Stimulated activated CD8-positive, alpha-beta memory T cell treated with anti-CD3 and anti-CD28 coated beads, Interleukin-15, amount 100 ng/mL, for 4 hours (primary cell): ENCODE measurements at regions not wholly inside any gene's neighbourhood (a gene's known extent, or its start where the extent isn't known, plus 50 kb on each side); places are given as distances from the start of the nearest gene placed in this dataset.
"Not testable (repeated sequence)": the region's sequence is repeated elsewhere in the genome, so short reads cannot be mapped to it uniquely, and the experiment has no call there.

Source experiments
- DNase-seq, 2 donors: peaks; one replicate each; pipeline ENCODE4 v3.0.0-alpha.2; 2020; ENCODE audit warnings: low read depth in 2 of 2

GRCh38 chr12:123061441-123062205 lies 81.1 kb downstream of the ARL6IP4 start:
- no peak for DNase-seq

- no peak for DNase-seq
Observed at GRCh38 chr12:123059500-123059899, 79.0 kb downstream of the ARL6IP4 start.

GRCh38 chr12:123058980-123059379 lies 78.5 kb downstream of the ARL6IP4 start:
- DNase-seq = no peak

GRCh38 chr12:123058481-123058880 lies 78.0 kb downstream of the ARL6IP4 start:
- DNase-seq = no peak

- no peak for DNase-seq
Observed at GRCh38 chr12:123057513-123058265, 77.2 kb downstream of the ARL6IP4 start.

GRCh38 chr12:123056709-123057108 lies 76.2 kb downstream of the ARL6IP4 start:
- no peak for DNase-seq

- no peak for DNase-seq
Observed at GRCh38 chr12:123056053-123056452, 75.6 kb downstream of the ARL6IP4 start.

GRCh38 chr12:123055281-123055766 lies 74.8 kb downstream of the ARL6IP4 start:
- no peak for DNase-seq

GRCh38 chr12:123054371-123054770 lies 73.9 kb downstream of the ARL6IP4 start:
- no peak for DNase-seq

- no peak for DNase-seq
Observed at GRCh38 chr12:123051556-123051955, 71.1 kb downstream of the ARL6IP4 start.

- DNase-seq = no peak
Observed at GRCh38 chr12:123050913-123051312, 70.4 kb downstream of the ARL6IP4 start.

- DNase-seq = no peak
Observed at GRCh38 chr12:123050331-123050831, 69.9 kb downstream of the ARL6IP4 start.

- DNase-seq = no peak
Observed at GRCh38 chr12:123049398-123050240, 69.1 kb downstream of the ARL6IP4 start.

GRCh38 chr12:123047892-123048291 lies 67.4 kb downstream of the ARL6IP4 start:
- DNase-seq = not testable (repeated sequence)

- DNase-seq = no peak
Observed at GRCh38 chr12:123047289-123047688, 66.8 kb downstream of the ARL6IP4 start.

GRCh38 chr12:123046431-123046830 lies 66.0 kb downstream of the ARL6IP4 start:
- no peak for DNase-seq

- DNase-seq = no peak
Observed at GRCh38 chr12:123045678-123046077, 65.2 kb downstream of the ARL6IP4 start.

GRCh38 chr12:123044351-123044750 lies 63.9 kb downstream of the ARL6IP4 start:
- DNase-seq = no peak

GRCh38 chr12:123043536-123044001 lies 63.1 kb downstream of the ARL6IP4 start:
- peak; percentile 47 to 52 for DNase-seq

- no peak for DNase-seq
Observed at GRCh38 chr12:123042833-123043232, 62.4 kb downstream of the ARL6IP4 start.

- no peak for DNase-seq
Observed at GRCh38 chr12:123041811-123042655, 61.6 kb downstream of the ARL6IP4 start.
